Esophagus muscularis mucosa (tissue), 4 donors: ENCODE measurements at regions not wholly inside any gene's neighbourhood (a gene's known extent, or its start where the extent isn't known, plus 50 kb on each side); places are given as distances from the start of the nearest gene placed in this dataset.

Experiments used
- DNase-seq: peaks from one replicate; pipeline ENCODE4 v3.0.0-alpha.2; 2017; ENCODE audit errors: extremely low spot score
- H3K27ac ChIP-seq, 4 donors: fragments of 200-600 bp; sonication (generic); replicated peaks in 1 of 4; 1 replicate in 3 of 4; 2 replicates in 1 of 4; pipeline ENCODE4 v1.5.1; 2016 to 2019; ENCODE audit warnings: mild to moderate bottlenecking in 1 of 4
- H3K27me3 ChIP-seq, 4 donors: fragments of 200-600 bp; sonication (generic); one replicate each; pipeline versions ENCODE4 v1.5.1 to v1.6.0; 2016 to 2019
- H3K36me3 ChIP-seq, 4 donors: fragments of 200-600 bp; sonication (generic); one replicate each; pipeline ENCODE4 v1.5.1; 2016 to 2019
- H3K4me1 ChIP-seq, 4 donors: fragments of 200-600 bp; sonication (generic); one replicate each; pipeline ENCODE4 v1.5.1; 2016 to 2019
- H3K4me3 ChIP-seq, 4 donors: fragments of 200-600 bp; sonication (generic); 1 replicate in 2 of 4; 2 replicates in 2 of 4; pipeline ENCODE4 v1.5.1; 2016 to 2019; ENCODE audit warnings: mild to moderate bottlenecking in 4 of 4, moderate library complexity in 1 of 4
- H3K9me3 ChIP-seq, 4 donors: fragments of 200-600 bp; sonication (generic); 1 replicate in 3 of 4; 2 replicates in 1 of 4; pipeline ENCODE4 v1.5.1; 2016 to 2019
- EP300 ChIP-seq: sonication (generic); formaldehyde crosslinking; IDR thresholded peaks from one replicate; pipeline ENCODE4 v1.6.1; 2017; ENCODE audit warnings: antibody characterized with exemption
- POLR2A ChIP-seq: fragments of 450-650 bp; IDR thresholded peaks from one replicate; pipeline ENCODE4 v1.6.1; 2017; ENCODE audit warnings: antibody characterized with exemption, moderate library complexity, mild to moderate bottlenecking, low read depth
- POLR2AphosphoS5 ChIP-seq, 2 donors: sonication (generic); formaldehyde crosslinking; IDR thresholded peaks; one replicate each; pipeline ENCODE4 v1.6.1; 2017; ENCODE audit warnings: antibody characterized with exemption in 2 of 2
- WGBS: methylation state at CpG from one replicate; pipeline ENCODE4 v1.1.5; 2018; 5-methylcytosine and 5-hydroxymethylcytosine counted together
- intact Hi-C: fragments of 100-400 bp; cut with DNase I; formaldehyde crosslinking; loops from one replicate; pipeline ENCODE4 v1.15.1; 2023
- TF ChIP-seq, protein P1 (sequence below), 3 experiments: fragments of 200-600 bp in 2 of 3; fragments of 450-650 bp in 1 of 3; sonication (generic) in 2 of 3; IDR thresholded peaks; one replicate each; pipeline ENCODE4 v1.5.1; 2017 to 2019; ENCODE audit warnings: antibody characterized with exemption in 3 of 3, mild to moderate bottlenecking in 2 of 3, moderate library complexity in 1 of 3

DNA sequence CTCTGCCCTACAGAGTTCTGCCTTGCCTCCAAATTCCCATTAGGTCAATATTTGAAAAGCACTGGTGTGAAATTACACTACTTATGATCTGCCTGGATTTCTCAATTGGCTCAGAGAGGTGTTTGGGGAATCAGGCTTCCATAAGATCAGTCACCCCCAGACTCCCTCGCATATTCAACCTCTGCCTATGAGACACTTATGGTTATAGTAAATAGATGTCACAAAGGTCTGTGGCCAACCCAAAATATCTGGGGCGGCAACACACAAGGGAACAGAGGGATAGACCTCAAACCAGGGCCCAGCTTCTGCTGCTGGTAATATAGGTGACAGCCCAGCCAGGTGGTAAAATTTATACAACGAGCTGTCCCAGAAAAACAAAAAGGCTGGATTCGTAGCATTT, 376.7 kb upstream of the ZMIZ1 start:
- no peaks in the 10 kb centered on the region for H3K9me3 ChIP-seq
- no peak for DNase-seq
- WGBS, result 100% methylated on average over 4 of the region's 4 CpGs
- no peak overlapping the region for H3K4me3 ChIP-seq
- no peak for TF ChIP-seq EP300
- TF ChIP-seq, protein P1, sequence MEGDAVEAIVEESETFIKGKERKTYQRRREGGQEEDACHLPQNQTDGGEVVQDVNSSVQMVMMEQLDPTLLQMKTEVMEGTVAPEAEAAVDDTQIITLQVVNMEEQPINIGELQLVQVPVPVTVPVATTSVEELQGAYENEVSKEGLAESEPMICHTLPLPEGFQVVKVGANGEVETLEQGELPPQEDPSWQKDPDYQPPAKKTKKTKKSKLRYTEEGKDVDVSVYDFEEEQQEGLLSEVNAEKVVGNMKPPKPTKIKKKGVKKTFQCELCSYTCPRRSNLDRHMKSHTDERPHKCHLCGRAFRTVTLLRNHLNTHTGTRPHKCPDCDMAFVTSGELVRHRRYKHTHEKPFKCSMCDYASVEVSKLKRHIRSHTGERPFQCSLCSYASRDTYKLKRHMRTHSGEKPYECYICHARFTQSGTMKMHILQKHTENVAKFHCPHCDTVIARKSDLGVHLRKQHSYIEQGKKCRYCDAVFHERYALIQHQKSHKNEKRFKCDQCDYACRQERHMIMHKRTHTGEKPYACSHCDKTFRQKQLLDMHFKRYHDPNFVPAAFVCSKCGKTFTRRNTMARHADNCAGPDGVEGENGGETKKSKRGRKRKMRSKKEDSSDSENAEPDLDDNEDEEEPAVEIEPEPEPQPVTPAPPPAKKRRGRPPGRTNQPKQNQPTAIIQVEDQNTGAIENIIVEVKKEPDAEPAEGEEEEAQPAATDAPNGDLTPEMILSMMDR (IDR thresholded peaks at IDR 0.05), result no peak
- TF ChIP-seq POLR2AphosphoS5 (IDR thresholded peaks at IDR 0.05), result no peak
- TF ChIP-seq POLR2A, result no peak
- peaks cover 8 to 68% (median 65%) of the 10 kb centered on the region in 4 donors for H3K4me1 ChIP-seq
- intact Hi-C loops, result no loop called here
- no peaks in the 10 kb centered on the region for H3K36me3 ChIP-seq
- peak overlapping the region in 2 of 4 donors; percentile 85 to 91 for H3K27ac ChIP-seq
- no peaks in the 10 kb centered on the region for H3K27me3 ChIP-seq

GRCh38 chr10:78695846-78696245, 372.9 kb upstream of the ZMIZ1 start:
- no peak for DNase-seq
- Histone ChIP-seq H3K9me3 (no peaks in the 10 kb centered on the region), H3K27me3 (no peaks in the 10 kb centered on the region), H3K27ac (peak overlapping the region; percentile 75 to 83 (median 82)), H3K4me1 (peaks cover 4 to 60% (median 53%) of the 10 kb centered on the region in 4 donors), H3K4me3 (no peak overlapping the region), H3K36me3 (no peaks in the 10 kb centered on the region)
- intact Hi-C loops, result no loop called here
- no peak for TF ChIP-seq EP300
- no peak for TF ChIP-seq POLR2AphosphoS5 (IDR thresholded peaks at IDR 0.05)
- TF ChIP-seq, protein P1 (IDR thresholded peaks at IDR 0.05), result no peak
- no peak for TF ChIP-seq POLR2A
- WGBS, result 86% methylated on average over 7 of the region's 7 CpGs

GRCh38 chr10:78696791-78697395, 371.9 kb upstream of the ZMIZ1 start:
- TF ChIP-seq, protein P1 (IDR thresholded peaks at IDR 0.05), result no peak
- no peak for TF ChIP-seq POLR2A
- peak; percentile 90 for TF ChIP-seq EP300
- peak; percentile 80 to 87 for TF ChIP-seq POLR2AphosphoS5 (IDR thresholded peaks at IDR 0.05)
- WGBS, result 41% methylated on average over 3 of the region's 5 CpGs
- no peak for DNase-seq
- Histone ChIP-seq H3K4me3 (no peak overlapping the region), H3K27me3 (no peaks in the 10 kb centered on the region), H3K4me1 (peaks cover 10 to 56% (median 48%) of the 10 kb centered on the region in 4 donors), H3K36me3 (no peaks in the 10 kb centered on the region), H3K27ac (peak overlapping the region; percentile 75 to 83 (median 82)), H3K9me3 (no peaks in the 10 kb centered on the region)
- intact Hi-C loops, result no loop called here

- Histone ChIP-seq H3K36me3 (no peaks in the 10 kb centered on the region), H3K9me3 (no peaks in the 10 kb centered on the region), H3K27ac (no peak overlapping the region), H3K4me1 (peaks cover 10 to 56% (median 47%) of the 10 kb centered on the region in 4 donors), H3K4me3 (no peak overlapping the region), H3K27me3 (no peaks in the 10 kb centered on the region)
- no peak for DNase-seq
- 96% methylated on average over 3 of the region's 3 CpGs for WGBS
- intact Hi-C loops, result no loop called here
- TF ChIP-seq POLR2AphosphoS5 (IDR thresholded peaks at IDR 0.05) (no peak), EP300 (no peak), POLR2A (no peak)
- TF ChIP-seq, protein P1 (IDR thresholded peaks at IDR 0.05), result no peak
Observed at GRCh38 chr10:78699971-78700370, 368.8 kb upstream of the ZMIZ1 start.

- DNase-seq, result no peak
- intact Hi-C loops, result no loop called here
Observed at GRCh38 chr10:78700413-78700812, 368.4 kb upstream of the ZMIZ1 start.

More at GRCh38 chr10:78700413-78700812, 368.4 kb upstream of the ZMIZ1 start:
- Histone ChIP-seq H3K36me3 (no peaks in the 10 kb centered on the region), H3K27me3 (no peaks in the 10 kb centered on the region), H3K4me1 (peaks cover 10 to 53% (median 45%) of the 10 kb centered on the region in 4 donors), H3K27ac (no peak overlapping the region), H3K4me3 (no peak overlapping the region), H3K9me3 (no peaks in the 10 kb centered on the region)
- TF ChIP-seq POLR2A, result no peak
- no peak for TF ChIP-seq POLR2AphosphoS5 (IDR thresholded peaks at IDR 0.05)
- no peak for TF ChIP-seq EP300
- TF ChIP-seq, protein P1 (IDR thresholded peaks at IDR 0.05), result no peak
